ENCODE measurements at regions not wholly inside any gene's neighbourhood (a gene's known extent, or its start where the extent isn't known, plus 50 kb on each side); places are given as distances from the start of the nearest gene placed in this dataset.
A peak's percentile ranks its signal among the peaks of the same experiment; 100 is the strongest.
"Not testable (repeated sequence)": the region's sequence is repeated elsewhere in the genome, so short reads cannot be mapped to it uniquely, and the experiment has no call there.

DNA sequence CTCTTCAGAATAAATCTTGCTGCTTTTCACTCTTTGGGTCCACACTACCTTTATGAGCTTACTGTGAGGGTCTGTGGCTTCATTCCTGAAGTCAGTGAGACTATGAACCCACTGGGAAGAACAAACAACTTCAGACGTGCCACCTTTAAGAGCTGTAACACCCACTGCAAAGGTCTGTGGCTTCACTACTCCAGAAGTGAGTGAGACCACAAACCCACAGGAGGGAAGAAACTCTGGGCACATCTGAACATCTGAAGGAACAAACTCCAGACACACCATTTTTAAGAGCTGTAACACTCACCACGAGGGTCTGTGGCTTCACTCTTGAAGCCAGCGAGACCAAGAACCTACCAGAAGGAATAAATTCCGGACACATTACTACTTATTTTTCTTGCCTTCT lies 964.1 kb upstream of the NXPH2 start:
- no peak for DNase-seq (ENCODE audit: low read depth, low spot score)
- H3K27ac ChIP-seq: no peak overlapping the region

DNA sequence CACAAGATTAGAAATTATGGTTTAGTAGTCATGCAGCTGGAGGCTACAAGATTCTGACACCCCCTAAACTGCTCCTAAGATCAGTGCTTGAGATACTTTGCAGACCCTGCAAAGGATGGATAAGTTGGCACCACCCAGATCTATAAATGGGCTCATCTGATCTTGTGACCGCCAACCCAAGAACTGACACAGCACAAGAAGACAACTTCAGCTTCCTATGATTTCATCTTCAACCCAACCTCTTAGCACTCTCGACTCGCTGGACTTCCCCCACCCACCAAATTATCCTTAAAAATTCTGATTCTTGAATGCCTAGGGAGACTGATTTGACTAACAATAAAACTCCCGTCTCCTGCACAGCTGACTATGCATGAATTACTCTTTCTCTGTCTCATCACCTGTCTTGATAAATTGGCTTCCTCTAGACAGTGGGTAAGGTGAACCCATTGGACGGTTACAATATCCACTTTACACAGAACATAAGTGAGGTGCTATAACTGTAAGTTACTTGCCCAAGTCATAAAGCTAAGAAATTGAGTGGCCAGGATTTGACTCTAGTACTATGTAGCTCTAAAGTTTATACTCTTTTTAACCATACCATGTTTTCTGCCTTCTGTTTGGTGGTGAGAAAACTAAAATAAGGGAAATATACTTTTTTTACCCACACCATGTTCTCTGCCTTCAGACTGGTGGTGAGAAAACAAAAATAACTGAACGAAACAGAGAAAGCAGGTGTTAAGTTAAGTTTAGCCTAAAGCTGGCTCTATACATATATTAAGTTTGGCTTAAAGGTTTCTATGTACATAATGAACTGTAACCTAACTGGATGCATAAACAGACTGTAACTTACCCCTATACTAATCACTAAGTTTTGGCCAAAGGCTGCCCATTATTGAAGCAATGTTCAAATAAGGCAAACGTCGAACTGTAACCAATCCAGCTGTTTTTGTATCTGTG lies 962.3 kb upstream of the NXPH2 start:
- no peak for DNase-seq (ENCODE audit: low read depth, low spot score)
- no peak overlapping the region for H3K27ac ChIP-seq

GRCh38 chr2:139737659-139738058 lies 957.5 kb upstream of the NXPH2 start:
- no peak overlapping the region for H3K27ac ChIP-seq
- no peak for DNase-seq (ENCODE audit: low read depth, low spot score)

- DNase-seq (ENCODE audit: low read depth, low spot score): no peak
- no peak overlapping the region for H3K27ac ChIP-seq
Observed at GRCh38 chr2:139730197-139730596, 950.0 kb upstream of the NXPH2 start.

- no peak for DNase-seq (ENCODE audit: low read depth, low spot score)
- no peak overlapping the region for H3K27ac ChIP-seq
Observed at GRCh38 chr2:139721411-139721995, 941.3 kb upstream of the NXPH2 start.

DNA sequence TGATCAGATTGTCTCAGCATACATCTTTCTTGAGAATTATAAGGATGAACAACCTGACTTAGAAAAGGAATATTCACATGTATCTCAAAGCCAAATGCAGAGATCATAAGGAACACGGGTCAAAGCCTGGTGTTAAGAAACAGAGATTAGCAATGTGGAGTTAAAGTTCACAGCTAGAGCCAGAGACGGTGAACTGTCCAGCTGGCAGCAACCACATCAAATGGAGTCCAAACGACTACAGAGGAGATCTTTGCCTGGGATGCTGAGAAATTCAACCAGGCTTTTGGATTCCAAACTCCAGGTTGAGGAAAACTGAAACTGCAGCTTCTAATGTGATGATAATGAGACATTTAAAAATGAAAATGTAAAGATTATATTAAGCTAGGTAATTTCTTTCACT lies 939.9 kb upstream of the NXPH2 start:
- no peak for DNase-seq (ENCODE audit: low read depth, low spot score)
- no peak overlapping the region for H3K27ac ChIP-seq

DNA sequence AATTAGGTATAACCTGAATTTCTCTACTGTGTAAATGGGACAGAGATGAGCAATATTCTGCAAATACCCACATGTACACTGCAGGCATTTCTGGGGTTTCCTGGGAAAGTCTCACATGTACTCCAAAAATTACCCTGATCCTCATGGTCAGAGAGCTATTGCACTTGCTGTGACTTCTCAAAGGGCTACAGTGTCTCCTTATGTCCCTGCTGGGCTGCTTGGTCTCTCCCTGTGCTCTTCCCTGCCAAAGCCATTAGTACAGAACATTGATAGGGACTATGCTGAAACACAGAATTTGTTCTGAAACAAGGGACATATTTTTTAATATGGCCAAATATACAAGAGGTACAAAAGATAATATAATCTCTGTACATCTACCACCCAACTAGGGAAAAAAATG lies 924.4 kb upstream of the NXPH2 start:
- H3K27ac ChIP-seq: no peak overlapping the region
- DNase-seq (ENCODE audit: low read depth, low spot score): no peak

DNA sequence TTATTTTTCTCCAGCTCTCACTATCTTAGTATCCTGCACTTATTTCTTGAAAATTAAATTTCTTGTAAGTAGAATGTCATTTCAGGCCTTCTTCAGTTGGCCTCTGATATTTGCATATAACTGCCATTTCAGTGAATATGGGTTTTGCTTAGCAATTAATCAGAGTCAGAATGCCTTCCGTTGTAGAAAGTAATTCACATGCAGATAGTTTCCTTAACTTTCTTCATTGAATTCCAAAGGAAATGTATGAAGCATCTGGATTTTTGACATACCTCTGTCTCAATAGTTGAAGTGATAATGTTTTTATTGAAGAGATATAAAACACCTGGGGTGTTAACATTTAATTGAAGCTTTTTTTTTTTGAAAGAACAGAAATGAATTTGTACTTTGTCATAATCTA lies 914.1 kb upstream of the NXPH2 start:
- H3K27ac ChIP-seq: no peak overlapping the region
- DNase-seq (ENCODE audit: low read depth, low spot score): no peak

DNA sequence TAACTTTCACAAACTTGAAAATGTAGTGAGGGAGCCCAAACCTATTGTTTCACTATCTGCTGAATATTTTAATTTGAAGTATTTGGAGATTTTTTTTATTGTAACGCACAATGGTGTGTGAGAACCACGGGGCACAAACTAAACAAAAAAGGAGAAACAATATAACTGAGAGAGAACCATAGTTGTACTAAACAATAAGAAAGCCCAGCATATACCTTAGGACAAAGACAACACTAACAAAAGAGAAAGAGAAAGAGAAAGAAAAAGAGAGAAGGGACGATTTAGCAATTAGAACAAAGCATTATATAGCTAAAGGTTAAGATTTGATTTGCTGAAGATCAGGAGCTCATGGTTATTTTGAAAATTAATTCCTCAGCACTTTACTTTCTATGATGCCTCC lies 906.0 kb upstream of the NXPH2 start:
- no peak for DNase-seq (ENCODE audit: low read depth, low spot score)
- no peak overlapping the region for H3K27ac ChIP-seq

GRCh38 chr2:139685090-139685983 lies 905.1 kb upstream of the NXPH2 start:
- no peak overlapping the region for H3K27ac ChIP-seq
- no peak for DNase-seq (ENCODE audit: low read depth, low spot score)

DNA sequence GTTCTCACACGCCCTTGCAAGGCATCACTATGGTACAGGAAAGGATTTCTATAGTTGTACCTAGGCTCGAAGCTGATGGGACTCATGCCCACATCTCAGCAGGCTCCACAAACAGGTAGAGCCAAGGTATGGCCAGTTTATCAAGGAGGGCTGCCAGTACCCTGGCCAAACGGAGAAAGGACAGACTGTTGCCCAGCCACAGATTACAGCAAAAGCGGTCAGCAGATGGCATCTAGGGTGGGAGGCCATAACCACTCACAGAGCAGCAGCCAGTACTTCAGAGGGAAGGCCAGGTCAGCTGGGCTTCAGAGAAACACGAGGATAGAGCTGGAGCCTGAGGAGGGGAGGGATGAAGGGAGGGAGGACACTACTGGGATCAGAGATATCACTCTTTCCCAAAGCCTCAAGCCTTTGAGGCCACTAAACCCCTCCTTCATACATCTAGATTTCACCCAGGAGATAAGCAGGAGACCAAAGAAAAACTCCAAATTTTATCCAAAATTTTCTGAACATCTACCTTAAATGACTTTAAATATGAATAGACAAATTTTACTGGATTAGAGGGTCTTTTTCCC lies 904.2 kb upstream of the NXPH2 start:
- H3K27ac ChIP-seq: no peak overlapping the region
- DNase-seq (ENCODE audit: low read depth, low spot score): no peak

GRCh38 chr2:139674577-139674976 lies 894.4 kb upstream of the NXPH2 start:
- no peak for DNase-seq (ENCODE audit: low read depth, low spot score)

GRCh38 chr2:139673447-139673846 lies 893.3 kb upstream of the NXPH2 start:
- not testable (repeated sequence) for H3K27ac ChIP-seq; DNase-seq (ENCODE audit: low read depth, low spot score)

More at GRCh38 chr2:139674577-139674976, 894.4 kb upstream of the NXPH2 start:
- H3K27ac ChIP-seq: no peak overlapping the region

- H3K27ac ChIP-seq: no peak overlapping the region
- no peak for DNase-seq (ENCODE audit: low read depth, low spot score)
Observed at GRCh38 chr2:139669675-139670074, 889.5 kb upstream of the NXPH2 start.

GRCh38 chr2:139652385-139652784 lies 872.2 kb upstream of the NXPH2 start:
- DNase-seq (ENCODE audit: low read depth, low spot score): no peak
- peak overlapping the region; percentile 5 for H3K27ac ChIP-seq

- no peak overlapping the region for H3K27ac ChIP-seq
- no peak for DNase-seq (ENCODE audit: low read depth, low spot score)
Observed at GRCh38 chr2:139645617-139646016, 865.4 kb upstream of the NXPH2 start.

- no peak for DNase-seq (ENCODE audit: low read depth, low spot score)
Observed at GRCh38 chr2:139643139-139643538, 862.9 kb upstream of the NXPH2 start.

DNA sequence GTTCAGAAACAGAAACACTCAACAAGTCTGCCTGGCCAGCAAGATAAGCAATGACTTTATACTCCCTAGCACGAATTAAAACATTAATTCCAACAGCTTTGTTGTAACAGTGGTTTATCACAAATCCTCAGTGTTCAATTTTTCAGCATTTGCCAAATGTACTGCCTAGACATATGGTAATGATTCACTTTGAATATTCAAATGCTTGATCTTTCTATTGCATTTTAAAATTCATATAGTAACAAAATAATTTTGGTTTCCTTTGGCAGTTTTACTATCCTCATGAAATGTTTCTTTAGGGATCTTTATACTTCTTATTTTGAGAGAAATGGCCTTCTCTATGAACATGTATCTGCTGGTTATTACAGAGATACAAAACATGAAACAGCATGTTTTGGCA lies 851.8 kb upstream of the NXPH2 start:
- H3K27ac ChIP-seq: no peak overlapping the region
- DNase-seq (ENCODE audit: low read depth, low spot score): no peak

More at GRCh38 chr2:139643139-139643538, 862.9 kb upstream of the NXPH2 start:
- no peak overlapping the region for H3K27ac ChIP-seq

DNA sequence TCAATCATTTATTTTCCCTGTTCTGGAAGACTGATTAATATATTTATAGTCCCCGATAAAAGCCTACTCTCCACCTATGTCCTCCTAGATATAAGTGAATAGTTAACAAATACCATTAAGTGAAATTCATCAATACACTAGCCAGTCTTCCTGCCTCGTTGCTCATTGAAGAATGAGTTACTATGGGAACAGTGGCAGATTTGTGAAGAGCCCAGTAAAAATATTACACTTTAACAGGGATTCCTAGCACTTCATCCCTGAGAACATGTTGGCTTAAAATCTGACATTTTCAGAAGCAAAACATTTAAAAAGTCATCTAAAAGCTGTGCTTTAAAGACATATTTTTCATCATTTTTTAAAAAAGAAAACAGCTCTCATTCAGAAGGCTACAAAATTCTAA lies 848.7 kb upstream of the NXPH2 start:
- H3K27ac ChIP-seq: no peak overlapping the region
- DNase-seq (ENCODE audit: low read depth, low spot score): no peak

DNA sequence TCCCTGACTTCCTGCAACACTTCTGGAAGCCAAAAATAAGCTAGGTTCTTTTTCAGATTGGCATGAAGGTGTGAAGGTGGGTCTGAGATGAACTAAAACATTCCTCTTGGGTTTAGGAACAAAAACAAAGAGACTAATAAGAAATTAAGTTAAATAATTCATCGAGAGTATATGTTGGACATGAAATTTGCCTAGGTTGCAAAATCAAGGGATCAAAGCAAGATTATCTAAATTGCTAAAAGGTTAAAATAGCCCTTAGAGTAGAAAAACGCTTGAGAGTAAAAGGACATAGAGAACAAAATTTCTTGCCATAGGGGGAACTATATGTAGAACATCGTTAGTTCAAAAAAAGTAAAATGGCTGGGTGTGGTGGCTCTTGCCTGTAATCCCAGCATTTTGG lies 845.9 kb upstream of the NXPH2 start:
- no peak for DNase-seq (ENCODE audit: low read depth, low spot score)
- H3K27ac ChIP-seq: no peak overlapping the region
